Neural cell (in vitro differentiated cells): ENCODE measurements at regions not wholly inside any gene's neighbourhood (a gene's known extent, or its start where the extent isn't known, plus 50 kb on each side); places are given as distances from the start of the nearest gene placed in this dataset.

Experiments
- H2AFZ ChIP-seq: fragments of 200-600, 300-800 bp; sonication (generic), shearing (Covaris generic); 2 replicates; pipeline ENCODE4 v1.6.0; 2014; ENCODE audit warnings: low read depth, mild to moderate bottlenecking, antibody characterized with exemption, low read length, moderate library complexity
- H3F3A ChIP-seq: fragments of 200-600 bp; shearing (Covaris generic); 2 replicates; pipeline ENCODE4 v1.6.1; 2016; ENCODE audit warnings: mild to moderate bottlenecking, moderate library complexity, mixed read lengths, antibody characterized with exemption, low read length; ENCODE audit not compliant: insufficient read depth, poor library complexity, severe bottlenecking
- H3K27ac ChIP-seq: fragments of 200-600, 300-800 bp; sonication (generic), shearing (Covaris generic); 2 replicates; pipeline ENCODE4 v1.5.1; 2014; ENCODE audit warnings: mild to moderate bottlenecking, low read length, moderate library complexity
- H3K27me3 ChIP-seq: fragments of 300-800, 200-600 bp; sonication (generic), shearing (Covaris generic); 2 replicates; pipeline ENCODE4 v1.6.0; 2014; ENCODE audit warnings: mild to moderate bottlenecking, low read depth, low read length, moderate library complexity; ENCODE audit not compliant: insufficient read depth
- H3K36me3 ChIP-seq: fragments of 300-800, 200-600 bp; sonication (generic), shearing (Covaris generic); 2 replicates; pipeline ENCODE4 v1.5.1; 2014; ENCODE audit warnings: mild to moderate bottlenecking, antibody characterized with exemption, low read length, moderate library complexity; ENCODE audit not compliant: insufficient read depth
- H3K4me2 ChIP-seq: fragments of 300-800, 200-600 bp; sonication (generic), shearing (Covaris generic); 2 replicates; pipeline ENCODE4 v1.6.0; 2014; ENCODE audit warnings: mild to moderate bottlenecking, low read length
- H3K4me3 ChIP-seq: fragments of 300-800, 200-600 bp; sonication (generic), shearing (Covaris generic); 2 replicates; pipeline ENCODE4 v1.5.1; 2014; ENCODE audit warnings: mild to moderate bottlenecking, low read length, moderate library complexity
- H3K79me2 ChIP-seq: fragments of 200-600 bp; shearing (Covaris generic); replicated peaks from 2 replicates; pipeline ENCODE4 v1.6.0; 2014; ENCODE audit warnings: mild to moderate bottlenecking, low read length, moderate library complexity; ENCODE audit not compliant: insufficient read depth
- H3K9ac ChIP-seq: fragments of 300-800, 200-600 bp; sonication (generic), shearing (Covaris generic); 2 replicates; pipeline ENCODE4 v1.6.1; 2016; ENCODE audit warnings: mild to moderate bottlenecking, low read length, mixed read lengths
- H3K9me2 ChIP-seq: fragments of 200-600 bp; shearing (Covaris generic); 2 replicates; pipeline ENCODE4 v1.6.1; 2016; ENCODE audit warnings: mild to moderate bottlenecking, low read length, mixed read lengths; ENCODE audit not compliant: insufficient read depth
- H3K9me3 ChIP-seq: fragments of 200-600, 300-800 bp; sonication (generic), shearing (Covaris generic); 2 replicates; pipeline ENCODE4 v1.6.1; 2016; ENCODE audit warnings: mild to moderate bottlenecking, mixed run types, low read length, moderate library complexity, mixed read lengths
- H4K20me1 ChIP-seq: fragments of 200-600 bp; shearing (Covaris generic); 2 replicates; pipeline ENCODE4 v1.6.1; 2016; ENCODE audit warnings: mild to moderate bottlenecking, mixed run types; ENCODE audit not compliant: insufficient read depth
- CTCF ChIP-seq: fragments of 450-650 bp; IDR thresholded peaks from 2 replicates; pipeline ENCODE4 v1.5.1; 2014; ENCODE audit warnings: antibody characterized with exemption, mild to moderate bottlenecking, moderate library complexity; ENCODE audit not compliant: poor library complexity, severe bottlenecking
- EP300 ChIP-seq: fragments of 450-650 bp; conservative IDR thresholded peaks from 2 replicates; pipeline ENCODE4 v1.6.1; 2014; ENCODE audit warnings: antibody characterized with exemption, mild to moderate bottlenecking, moderate library complexity; ENCODE audit not compliant: poor library complexity, severe bottlenecking
- EZH2 ChIP-seq: fragments of 200-600, 300-800 bp; shearing (Covaris generic), sonication (generic); IDR thresholded peaks from 2 replicates; pipeline ENCODE4 v1.6.1; 2014; ENCODE audit warnings: antibody characterized with exemption, low read length, borderline replicate concordance, mild to moderate bottlenecking; ENCODE audit not compliant: insufficient read depth, poor library complexity, severe bottlenecking
- MXI1 ChIP-seq: fragments of 450-650 bp; conservative IDR thresholded peaks from 2 replicates; pipeline ENCODE4 v1.6.1; 2014; ENCODE audit warnings: antibody characterized with exemption, mild to moderate bottlenecking; ENCODE audit not compliant: poor library complexity, severe bottlenecking
- POLR2AphosphoS5 ChIP-seq: IDR thresholded peaks from 2 replicates; pipeline ENCODE4 v1.6.1; 2012
- RAD21 ChIP-seq: fragments of 450-650 bp; conservative IDR thresholded peaks from 2 replicates; pipeline ENCODE4 v1.6.1; 2014; ENCODE audit warnings: antibody characterized with exemption, mild to moderate bottlenecking, moderate library complexity
- SMC3 ChIP-seq: fragments of 450-650 bp; conservative IDR thresholded peaks from 2 replicates; pipeline ENCODE4 v1.6.1; 2014; ENCODE audit warnings: antibody characterized with exemption, mild to moderate bottlenecking, moderate library complexity; ENCODE audit not compliant: poor library complexity
- TAF1 ChIP-seq: IDR thresholded peaks from 2 replicates; pipeline ENCODE4 v1.6.1; 2012; ENCODE audit warnings: low read depth
- TF ChIP-seq, protein P1 (sequence below): IDR thresholded peaks from 2 replicates; pipeline ENCODE4 v1.6.1; 2012; ENCODE audit warnings: borderline replicate concordance

GRCh38 chr22:47535681-47536080, 773.2 kb downstream of the TBC1D22A start:
- Histone ChIP-seq H4K20me1 (no peaks in the 10 kb centered on the region), H3K4me2 (no peak overlapping the region), H3K27ac (no peak overlapping the region), H3K27me3 (no peaks in the 10 kb centered on the region), H3K9me3 (peaks cover 6% of the 10 kb centered on the region), H3F3A (no peaks in the 10 kb centered on the region), H3K4me3 (no peak overlapping the region), H3K9ac (no peak overlapping the region), H3K79me2 (no peaks in the 10 kb centered on the region), H3K36me3 (no peaks in the 10 kb centered on the region), H3K9me2 (no peaks in the 10 kb centered on the region), H2AFZ (no peak overlapping the region)
- TF ChIP-seq MXI1 (no peak), EZH2 (no peak), SMC3 (no peak), TAF1 (no peak), CTCF (no peak)
- TF ChIP-seq, protein P1, sequence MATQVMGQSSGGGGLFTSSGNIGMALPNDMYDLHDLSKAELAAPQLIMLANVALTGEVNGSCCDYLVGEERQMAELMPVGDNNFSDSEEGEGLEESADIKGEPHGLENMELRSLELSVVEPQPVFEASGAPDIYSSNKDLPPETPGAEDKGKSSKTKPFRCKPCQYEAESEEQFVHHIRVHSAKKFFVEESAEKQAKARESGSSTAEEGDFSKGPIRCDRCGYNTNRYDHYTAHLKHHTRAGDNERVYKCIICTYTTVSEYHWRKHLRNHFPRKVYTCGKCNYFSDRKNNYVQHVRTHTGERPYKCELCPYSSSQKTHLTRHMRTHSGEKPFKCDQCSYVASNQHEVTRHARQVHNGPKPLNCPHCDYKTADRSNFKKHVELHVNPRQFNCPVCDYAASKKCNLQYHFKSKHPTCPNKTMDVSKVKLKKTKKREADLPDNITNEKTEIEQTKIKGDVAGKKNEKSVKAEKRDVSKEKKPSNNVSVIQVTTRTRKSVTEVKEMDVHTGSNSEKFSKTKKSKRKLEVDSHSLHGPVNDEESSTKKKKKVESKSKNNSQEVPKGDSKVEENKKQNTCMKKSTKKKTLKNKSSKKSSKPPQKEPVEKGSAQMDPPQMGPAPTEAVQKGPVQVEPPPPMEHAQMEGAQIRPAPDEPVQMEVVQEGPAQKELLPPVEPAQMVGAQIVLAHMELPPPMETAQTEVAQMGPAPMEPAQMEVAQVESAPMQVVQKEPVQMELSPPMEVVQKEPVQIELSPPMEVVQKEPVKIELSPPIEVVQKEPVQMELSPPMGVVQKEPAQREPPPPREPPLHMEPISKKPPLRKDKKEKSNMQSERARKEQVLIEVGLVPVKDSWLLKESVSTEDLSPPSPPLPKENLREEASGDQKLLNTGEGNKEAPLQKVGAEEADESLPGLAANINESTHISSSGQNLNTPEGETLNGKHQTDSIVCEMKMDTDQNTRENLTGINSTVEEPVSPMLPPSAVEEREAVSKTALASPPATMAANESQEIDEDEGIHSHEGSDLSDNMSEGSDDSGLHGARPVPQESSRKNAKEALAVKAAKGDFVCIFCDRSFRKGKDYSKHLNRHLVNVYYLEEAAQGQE: no peak

DNA sequence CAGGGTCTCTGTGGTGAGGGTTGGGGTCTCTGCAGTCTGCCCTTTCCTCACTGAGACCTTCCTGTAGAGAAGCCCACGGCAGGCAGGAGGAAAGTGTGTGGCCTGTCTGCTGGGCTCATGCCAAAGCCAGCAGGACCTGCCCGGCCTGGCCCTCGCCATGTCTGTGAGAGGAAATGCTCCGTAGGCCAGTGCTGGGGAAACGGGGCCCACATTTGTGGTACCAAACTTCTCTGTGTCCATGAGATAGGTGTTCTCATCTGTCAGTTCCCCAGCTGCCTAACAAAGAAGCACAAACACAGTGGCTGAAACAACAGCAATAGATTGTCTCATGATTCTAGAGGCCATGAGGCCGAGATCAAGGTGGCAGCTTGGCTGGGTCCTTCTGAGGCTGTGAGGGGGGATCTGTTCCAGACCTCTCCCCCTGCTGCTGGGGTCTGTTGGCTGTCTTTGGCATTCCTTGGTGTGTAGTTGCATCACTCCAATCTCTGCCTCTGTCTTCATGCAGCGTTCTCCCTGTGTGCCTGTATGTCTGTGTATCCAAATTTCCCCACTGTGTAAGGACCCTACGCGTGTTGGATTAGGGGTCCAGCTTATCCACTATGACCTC, 772.5 kb downstream of the TBC1D22A start:
- H3K4me2 ChIP-seq: no peak overlapping the region
- peaks cover 6% of the 10 kb centered on the region for H3K9me3 ChIP-seq
- no peak overlapping the region for H3K9ac ChIP-seq
- no peak overlapping the region for H2AFZ ChIP-seq
- no peaks in the 10 kb centered on the region for H3F3A ChIP-seq
- H3K27me3 ChIP-seq: no peaks in the 10 kb centered on the region
- TF ChIP-seq TAF1 (no peak), CTCF (no peak), RAD21 (no peak), POLR2AphosphoS5 (no peak), SMC3 (no peak), MXI1 (no peak), EP300 (no peak), EZH2 (no peak)
- TF ChIP-seq, protein P1: no peak
- H3K9me2 ChIP-seq: no peaks in the 10 kb centered on the region
- no peaks in the 10 kb centered on the region for H4K20me1 ChIP-seq
- no peak overlapping the region for H3K4me3 ChIP-seq
- no peaks in the 10 kb centered on the region for H3K36me3 ChIP-seq
- H3K27ac ChIP-seq: peak overlapping the region; percentile 20
- H3K79me2 ChIP-seq: no peaks in the 10 kb centered on the region
